GM23248 (cell line): ENCODE measurements at regions not wholly inside any gene's neighbourhood (a gene's known extent, or its start where the extent isn't known, plus 50 kb on each side); places are given as distances from the start of the nearest gene placed in this dataset.

Experiments
- DNase-seq: peaks from one replicate; pipeline ENCODE4 v3.0.0-alpha.2; 2015
- H2AFZ ChIP-seq: fragments of 200-600 bp; sonication (generic); 2 replicates; pipeline ENCODE4 v1.6.1; 2016; ENCODE audit warnings: antibody characterized with exemption
- H3F3A ChIP-seq: fragments of 200-600 bp; sonication (generic); 2 replicates; pipeline ENCODE4 v1.6.1; 2016; ENCODE audit warnings: mild to moderate bottlenecking, antibody characterized with exemption, mixed run types; ENCODE audit not compliant: insufficient read depth
- H3K27ac ChIP-seq: fragments of 200-600 bp; sonication (generic); 2 replicates; pipeline ENCODE4 v1.5.1; 2016; ENCODE audit warnings: mild to moderate bottlenecking
- H3K27me3 ChIP-seq: fragments of 200-600 bp; sonication (generic); replicated peaks from 2 replicates; pipeline ENCODE4 v1.6.1; 2016; ENCODE audit warnings: mild to moderate bottlenecking; ENCODE audit not compliant: insufficient read depth
- H3K36me3 ChIP-seq: fragments of 200-600 bp; sonication (generic); 2 replicates; pipeline ENCODE4 v1.6.1; 2016; ENCODE audit warnings: low read depth, mild to moderate bottlenecking
- H3K4me1 ChIP-seq: fragments of 200-600 bp; sonication (generic); 2 replicates; pipeline ENCODE4 v1.6.1; 2016; ENCODE audit warnings: mild to moderate bottlenecking; ENCODE audit not compliant: insufficient read depth
- H3K4me2 ChIP-seq: fragments of 200-600 bp; sonication (generic); one replicate; pipeline ENCODE4 v1.6.1; 2016; ENCODE audit warnings: mild to moderate bottlenecking; ENCODE audit not compliant: unreplicated experiment
- H3K4me3 ChIP-seq: fragments of 200-600 bp; sonication (generic); 2 replicates; pipeline ENCODE4 v1.5.1; 2016; ENCODE audit warnings: mild to moderate bottlenecking
- H3K79me2 ChIP-seq: fragments of 200-600 bp; sonication (generic); 2 replicates; pipeline ENCODE4 v1.6.1; 2016; ENCODE audit warnings: mild to moderate bottlenecking; ENCODE audit not compliant: insufficient read depth
- H3K9ac ChIP-seq: fragments of 200-600 bp; sonication (generic); 2 replicates; pipeline ENCODE4 v1.6.1; 2016; ENCODE audit warnings: mild to moderate bottlenecking
- H3K9me2 ChIP-seq: fragments of 200-600 bp; sonication (generic); 2 replicates; pipeline ENCODE4 v1.6.1; 2016; ENCODE audit warnings: mixed run types, mild to moderate bottlenecking, moderate library complexity; ENCODE audit not compliant: insufficient read depth
- H3K9me3 ChIP-seq: fragments of 200-600 bp; sonication (generic); one replicate; pipeline ENCODE4 v1.6.1; 2017; ENCODE audit warnings: low read depth
- H4K20me1 ChIP-seq: fragments of 200-600 bp; sonication (generic); 2 replicates; pipeline ENCODE4 v1.6.0; 2016; ENCODE audit not compliant: insufficient read depth
- EZH2 ChIP-seq: fragments of 200-600 bp; sonication (generic); IDR thresholded peaks from 2 replicates; pipeline ENCODE4 v1.6.1; 2018; ENCODE audit warnings: antibody characterized with exemption, mild to moderate bottlenecking; ENCODE audit not compliant: insufficient read depth, poor library complexity, severe bottlenecking
- EZH2phosphoT487 ChIP-seq: fragments of 200-600 bp; sonication (generic); IDR thresholded peaks from 2 replicates; pipeline ENCODE4 v1.6.1; 2018; ENCODE audit warnings: antibody characterized with exemption, moderate library complexity, mild to moderate bottlenecking, low read depth; ENCODE audit not compliant: insufficient read depth
- WGBS, 2 experiments: methylation state at CpG; one replicate each; pipeline ENCODE4 v1.1.6; 2015 to 2017; ENCODE audit warnings: low lambda C conversion rate in 2 of 2, low coverage in 1 of 2; ENCODE audit errors: missing lambda C conversion rate in 2 of 2; 5-methylcytosine and 5-hydroxymethylcytosine counted together
- in situ Hi-C: fragments of 300-500 bp; cut with MboI; formaldehyde crosslinking; loops from 2 replicates; pipeline ENCODE4 v1.15.0; 2020

- Histone ChIP-seq H3K9me2 (no peaks in the 10 kb centered on the region), H3K4me2 (no peak overlapping the region), H4K20me1 (no peaks in the 10 kb centered on the region), H3K9ac (no peak overlapping the region), H3K27ac (no peak overlapping the region), H3K4me1 (peaks cover 31% of the 10 kb centered on the region), H3K9me3 (no peaks in the 10 kb centered on the region), H3K4me3 (no peak overlapping the region), H3K27me3 (no peaks in the 10 kb centered on the region), H2AFZ (no peak overlapping the region), H3K79me2 (no peaks in the 10 kb centered on the region), H3K36me3 (no peaks in the 10 kb centered on the region), H3F3A (peaks cover 25% of the 10 kb centered on the region)
- in situ Hi-C loops, result no loop called here
- DNase-seq, result peak; percentile 25
- TF ChIP-seq EZH2, result no peak
- no peak for TF ChIP-seq EZH2phosphoT487
- 50 to 56% methylated on average over 6 of the region's 6 CpGs for WGBS, 2 experiments
These were observed 245.1 kb downstream of the SOX9 start for GRCh38 chr17:72365857-72366414.

- no peak overlapping the region for H3K27ac ChIP-seq
- DNase-seq, result no peak
- peaks cover 25% of the 10 kb centered on the region for H3F3A ChIP-seq
- TF ChIP-seq EZH2phosphoT487 (no peak), EZH2 (no peak)
- H3K9me3 ChIP-seq, result no peaks in the 10 kb centered on the region
- H3K9ac ChIP-seq, result no peak overlapping the region
- no peak overlapping the region for H3K4me2 ChIP-seq
- no peaks in the 10 kb centered on the region for H3K79me2 ChIP-seq
- no peak overlapping the region for H2AFZ ChIP-seq
- no peaks in the 10 kb centered on the region for H4K20me1 ChIP-seq
- no peaks in the 10 kb centered on the region for H3K9me2 ChIP-seq
- H3K27me3 ChIP-seq, result no peaks in the 10 kb centered on the region
- in situ Hi-C loops, result no loop called here
- peaks cover 35% of the 10 kb centered on the region for H3K4me1 ChIP-seq
- no peak overlapping the region for H3K4me3 ChIP-seq
- H3K36me3 ChIP-seq, result no peaks in the 10 kb centered on the region
- WGBS, 2 experiments, result 84 to 86% methylated on average over 2 of the region's 2 CpGs
These were observed 245.8 kb downstream of the SOX9 start for GRCh38 chr17:72366626-72367025.

GRCh38 chr17:72368191-72368590 lies 247.4 kb downstream of the SOX9 start:
- in situ Hi-C loops, result no loop called here
- no peak overlapping the region for H3K27ac ChIP-seq
- H3K9me2 ChIP-seq, result no peaks in the 10 kb centered on the region
- H3K4me3 ChIP-seq, result no peak overlapping the region
- H3F3A ChIP-seq, result peaks cover 9% of the 10 kb centered on the region; the same call in 1 of the 2 replicates
- H3K4me1 ChIP-seq, result peaks cover 23% of the 10 kb centered on the region
- no peaks in the 10 kb centered on the region for H3K9me3 ChIP-seq
- no peak overlapping the region for H3K4me2 ChIP-seq
- no peaks in the 10 kb centered on the region for H4K20me1 ChIP-seq
- no peaks in the 10 kb centered on the region for H3K36me3 ChIP-seq
- TF ChIP-seq EZH2, result no peak
- TF ChIP-seq EZH2phosphoT487, result no peak
- H2AFZ ChIP-seq, result no peak overlapping the region
- no peak for DNase-seq
- WGBS, 2 experiments, result 91 to 93% methylated on average over 4 of the region's 4 CpGs
- no peaks in the 10 kb centered on the region for H3K79me2 ChIP-seq
- no peaks in the 10 kb centered on the region for H3K27me3 ChIP-seq
- no peak overlapping the region for H3K9ac ChIP-seq

- H3K4me2 ChIP-seq, result no peak overlapping the region
- no peaks in the 10 kb centered on the region for H3K79me2 ChIP-seq
- peaks cover 6% of the 10 kb centered on the region; the same call in 1 of the 2 replicates for H3F3A ChIP-seq
- no peak overlapping the region for H3K4me3 ChIP-seq
- H3K9ac ChIP-seq, result no peak overlapping the region
- H3K9me2 ChIP-seq, result no peaks in the 10 kb centered on the region
- no peaks in the 10 kb centered on the region for H3K36me3 ChIP-seq
- 96 to 97% methylated on average over 7 of the region's 7 CpGs for WGBS, 2 experiments
- no peak overlapping the region for H2AFZ ChIP-seq
- in situ Hi-C loops, result no loop called here
- no peaks in the 10 kb centered on the region for H3K9me3 ChIP-seq
- no peak overlapping the region for H3K27ac ChIP-seq
- DNase-seq, result no peak
- no peaks in the 10 kb centered on the region for H4K20me1 ChIP-seq
- TF ChIP-seq EZH2phosphoT487 (no peak), EZH2 (no peak)
- H3K4me1 ChIP-seq, result peaks cover 19% of the 10 kb centered on the region
- no peaks in the 10 kb centered on the region for H3K27me3 ChIP-seq
These were observed 248.5 kb downstream of the SOX9 start for GRCh38 chr17:72369366-72369765.
